GM18526 (cell line): ENCODE measurements at regions not wholly inside any gene's neighbourhood (a gene's known extent, or its start where the extent isn't known, plus 50 kb on each side); places are given as distances from the start of the nearest gene placed in this dataset.

ENCODE experiments used
- POLR2A ChIP-seq: IDR thresholded peaks from 3 replicates; pipeline ENCODE4 v1.6.1; 2011; ENCODE audit not compliant: insufficient read length; ENCODE audit errors: extremely low read depth

DNA sequence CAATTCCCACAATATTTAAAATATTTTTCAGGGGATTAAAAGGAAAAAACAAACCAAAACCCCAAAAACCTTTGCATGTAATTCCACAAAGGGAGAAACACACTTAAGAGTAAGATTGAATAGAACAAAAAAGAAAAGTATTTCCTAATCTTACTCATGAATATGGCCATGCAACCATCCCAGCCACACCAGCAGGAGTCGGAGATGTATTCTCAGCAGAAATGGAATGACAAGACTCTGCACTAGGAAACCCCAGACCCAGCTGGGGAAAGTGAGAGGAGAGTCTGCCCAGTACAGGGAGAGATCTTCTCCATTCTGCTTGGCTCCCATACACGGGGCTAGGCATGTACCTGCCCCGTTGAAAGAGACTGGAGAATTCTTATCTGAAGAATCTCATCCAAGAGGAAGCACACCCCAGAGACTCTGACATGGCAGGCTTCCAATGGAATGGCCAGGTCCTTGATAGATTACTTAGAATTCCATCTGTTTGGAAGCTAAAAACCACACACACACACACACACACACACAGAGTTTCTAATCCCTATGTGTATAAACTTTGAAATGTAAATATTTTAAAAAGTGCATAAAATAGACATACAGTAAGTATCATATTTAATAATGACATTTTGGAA, 118.8 kb downstream of the GADD45G start:
- TF ChIP-seq POLR2A = no peak

DNA sequence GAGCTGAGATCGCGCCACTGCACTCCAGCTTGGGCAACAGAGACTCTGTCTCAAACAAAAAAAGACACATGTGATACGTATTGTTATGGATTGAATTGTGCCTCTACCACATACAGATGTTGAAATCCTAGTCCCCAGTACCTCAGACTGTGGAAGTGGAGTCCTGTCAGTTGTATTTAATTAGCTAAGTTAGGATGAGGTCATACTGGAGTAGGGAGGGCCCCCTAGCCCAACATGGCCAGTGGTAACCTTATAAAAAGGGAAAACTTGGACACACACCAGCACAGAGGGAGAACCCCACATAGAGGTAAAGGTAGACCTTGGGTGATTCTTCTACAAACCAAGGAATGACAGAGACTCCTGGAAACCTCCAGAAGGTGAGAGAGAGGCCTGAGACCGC, 119.8 kb downstream of the GADD45G start:
- TF ChIP-seq POLR2A = no peak

DNA sequence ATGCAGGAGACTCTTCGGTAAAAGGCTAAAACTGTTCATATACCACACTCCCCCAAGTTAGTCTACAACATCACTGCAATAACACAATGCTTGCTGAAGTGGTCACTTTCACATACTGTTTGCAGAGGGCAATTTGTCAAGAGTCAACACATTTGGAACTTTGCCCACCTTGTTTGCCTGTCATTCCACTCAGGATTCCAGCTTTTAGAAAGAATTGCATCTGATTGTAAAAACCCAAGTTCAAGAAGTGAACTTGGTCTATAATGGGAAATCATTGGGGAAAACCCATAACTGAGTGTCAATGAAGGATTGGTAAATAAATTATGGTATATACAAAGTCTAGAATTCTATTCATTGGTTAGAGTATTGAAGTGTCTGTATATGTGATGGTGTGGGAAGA, 120.5 kb downstream of the GADD45G start:
- TF ChIP-seq POLR2A = no peak

DNA sequence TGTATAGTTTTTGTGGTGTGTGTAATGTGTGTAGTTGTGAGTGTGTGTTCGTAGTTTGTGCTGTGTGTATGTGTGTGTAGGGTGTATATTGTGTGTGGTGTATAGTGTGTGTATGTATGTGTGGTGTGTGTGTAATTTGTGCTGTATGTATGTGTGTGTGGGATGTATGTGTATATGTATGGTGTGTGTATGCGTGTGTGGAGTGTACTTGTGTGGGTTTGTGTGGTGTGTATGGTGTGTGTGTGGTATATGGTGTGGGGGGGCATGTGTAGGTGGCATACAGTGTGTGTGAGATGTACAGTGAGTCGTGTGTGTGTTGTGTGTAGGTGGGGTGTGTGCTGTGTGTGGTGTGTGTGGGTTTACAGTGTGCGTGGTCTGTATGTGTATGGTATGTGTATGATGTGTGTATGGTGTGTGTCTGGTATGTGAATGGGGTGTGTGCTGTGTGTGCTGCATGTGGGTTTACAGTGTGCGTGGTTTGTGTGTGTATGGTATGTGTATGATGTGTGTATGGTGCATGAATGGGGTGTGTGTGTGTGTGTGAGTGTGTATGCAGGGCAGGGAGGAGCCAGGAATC, 125.2 kb downstream of the GADD45G start:
- no peak for TF ChIP-seq POLR2A

DNA sequence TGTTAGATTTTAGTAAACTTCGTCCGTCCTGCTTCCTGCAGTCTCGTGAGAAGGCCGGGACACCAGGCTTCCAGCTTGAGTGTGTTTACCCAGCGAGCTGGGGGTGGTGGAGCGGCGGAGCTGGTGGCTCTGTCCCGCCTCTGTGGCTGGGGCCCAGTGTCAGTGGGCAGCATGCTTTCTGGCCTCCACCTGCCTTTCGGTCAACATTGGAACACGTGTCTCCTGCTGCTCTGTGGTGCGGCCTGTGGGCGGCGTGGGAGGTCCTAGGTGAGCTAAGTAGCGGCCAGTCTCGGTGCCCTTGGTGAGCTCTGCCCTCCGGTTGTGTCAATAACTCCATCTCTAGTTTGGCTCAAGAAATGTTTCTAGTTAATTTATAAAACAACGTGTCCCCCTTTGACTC, 125.9 kb downstream of the GADD45G start:
- TF ChIP-seq POLR2A = no peak

DNA sequence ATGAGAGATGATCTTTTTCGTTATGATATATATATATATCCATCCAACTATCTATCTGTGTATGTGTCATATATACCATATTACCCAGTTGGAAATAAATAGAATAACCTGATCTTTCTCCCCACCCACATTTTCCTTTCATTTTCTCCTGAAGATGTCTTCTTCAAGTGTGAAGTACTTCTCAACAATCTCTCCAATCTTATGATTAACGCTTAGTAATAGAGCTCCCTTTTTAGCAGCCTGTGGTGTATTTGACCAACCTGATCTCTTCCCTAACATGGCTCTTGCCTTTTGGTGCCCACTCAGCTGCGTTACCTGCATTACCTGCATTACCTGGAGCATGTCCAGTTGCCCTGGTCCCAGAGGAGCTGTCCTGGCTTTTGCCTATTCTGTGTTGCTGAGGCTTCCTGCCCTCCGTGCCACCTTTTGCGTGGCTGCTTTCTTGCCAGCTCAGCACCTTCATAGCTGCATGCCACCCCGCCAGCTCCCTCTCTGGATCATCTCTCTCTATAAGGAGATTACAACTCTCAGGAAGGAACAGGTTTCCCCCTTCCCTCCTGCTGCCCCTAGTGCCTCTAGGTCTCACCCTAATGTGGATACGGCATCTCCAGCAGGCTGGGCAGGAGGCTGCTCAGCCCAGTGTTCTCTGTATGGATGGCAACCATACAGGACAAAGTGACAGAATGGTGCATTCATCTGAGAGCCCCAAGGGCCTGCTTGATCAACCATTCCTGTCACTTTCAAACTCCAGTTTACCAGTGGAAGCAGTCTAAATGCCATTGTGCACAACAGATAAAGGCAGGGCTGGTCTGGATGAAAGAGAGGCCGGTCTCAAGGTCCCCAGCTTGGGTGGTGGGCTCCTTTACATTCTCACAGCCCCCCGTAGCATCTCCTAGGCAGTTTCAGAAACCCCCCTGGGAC, 126.7 kb downstream of the GADD45G start:
- no peak for TF ChIP-seq POLR2A

DNA sequence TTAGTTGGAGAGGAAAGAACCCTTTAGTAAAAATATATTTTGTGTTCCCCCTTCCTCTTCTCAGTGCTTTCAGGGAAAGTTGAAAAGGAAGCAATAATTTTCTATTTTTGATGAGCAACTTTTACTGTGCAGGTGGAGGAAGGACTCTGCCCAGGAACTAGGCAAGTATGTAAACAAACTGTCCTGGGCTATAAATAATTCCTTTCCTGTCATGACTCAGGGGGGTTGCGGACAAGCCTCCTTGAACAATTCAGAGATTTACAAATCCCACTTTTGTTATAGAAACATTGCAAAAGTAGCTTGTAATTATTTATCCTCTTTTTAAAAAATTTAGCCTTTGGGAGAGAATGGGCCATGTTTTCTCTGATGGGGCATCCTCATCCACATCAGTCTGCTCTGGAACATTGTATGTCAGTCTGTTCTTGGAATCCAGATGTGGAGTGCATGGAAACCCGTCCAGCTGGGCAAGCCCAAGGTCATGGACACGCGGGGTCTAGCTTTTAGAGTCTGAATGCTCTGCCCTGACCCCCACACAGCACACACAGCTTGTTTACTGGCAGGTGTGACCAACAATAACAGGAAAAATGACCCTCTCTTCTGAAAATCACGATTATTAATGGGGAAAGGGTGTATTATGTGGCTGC, 127.6 kb downstream of the GADD45G start:
- TF ChIP-seq POLR2A = no peak

DNA sequence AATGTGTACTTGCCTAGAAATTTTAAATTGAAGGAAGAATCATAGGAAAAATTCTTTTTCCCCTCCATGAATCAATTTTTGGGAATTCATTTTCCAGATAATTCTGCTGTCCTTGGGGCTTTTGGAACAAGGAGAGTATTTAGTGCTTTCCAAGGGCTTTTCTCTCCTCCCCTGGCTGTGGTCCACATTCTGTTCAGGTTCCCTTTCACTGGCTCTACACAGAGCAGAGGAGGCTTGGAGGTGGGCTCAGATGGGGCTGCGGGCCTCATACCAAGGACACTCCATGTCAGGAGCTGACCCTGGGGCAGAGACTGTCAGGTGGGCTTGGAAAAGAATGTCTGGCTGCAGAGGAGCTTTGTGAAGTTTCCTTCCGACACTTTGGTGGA, 128.1 kb downstream of the GADD45G start:
- no peak for TF ChIP-seq POLR2A

DNA sequence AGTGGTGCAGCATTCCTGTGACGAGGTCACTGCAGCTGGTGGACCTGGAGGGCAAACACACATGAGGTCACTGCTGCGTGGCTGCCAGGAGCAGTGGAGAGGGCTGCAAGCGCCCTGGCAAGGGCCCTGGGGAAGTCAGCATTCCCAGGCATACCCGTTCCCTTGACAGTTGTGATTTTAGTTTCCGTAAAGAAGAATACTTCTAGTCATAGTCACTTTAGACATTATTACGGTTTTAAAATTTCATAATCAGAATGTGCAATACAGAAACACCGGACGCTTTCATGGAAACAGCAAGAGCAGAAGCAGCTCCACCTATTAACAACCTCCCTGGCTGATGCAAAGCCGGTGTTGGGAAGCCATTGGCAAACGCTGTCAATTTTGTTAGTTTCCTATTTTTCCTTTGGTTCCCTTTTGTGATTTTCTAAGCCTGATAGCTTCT, 129.8 kb downstream of the GADD45G start:
- TF ChIP-seq POLR2A = no peak

DNA sequence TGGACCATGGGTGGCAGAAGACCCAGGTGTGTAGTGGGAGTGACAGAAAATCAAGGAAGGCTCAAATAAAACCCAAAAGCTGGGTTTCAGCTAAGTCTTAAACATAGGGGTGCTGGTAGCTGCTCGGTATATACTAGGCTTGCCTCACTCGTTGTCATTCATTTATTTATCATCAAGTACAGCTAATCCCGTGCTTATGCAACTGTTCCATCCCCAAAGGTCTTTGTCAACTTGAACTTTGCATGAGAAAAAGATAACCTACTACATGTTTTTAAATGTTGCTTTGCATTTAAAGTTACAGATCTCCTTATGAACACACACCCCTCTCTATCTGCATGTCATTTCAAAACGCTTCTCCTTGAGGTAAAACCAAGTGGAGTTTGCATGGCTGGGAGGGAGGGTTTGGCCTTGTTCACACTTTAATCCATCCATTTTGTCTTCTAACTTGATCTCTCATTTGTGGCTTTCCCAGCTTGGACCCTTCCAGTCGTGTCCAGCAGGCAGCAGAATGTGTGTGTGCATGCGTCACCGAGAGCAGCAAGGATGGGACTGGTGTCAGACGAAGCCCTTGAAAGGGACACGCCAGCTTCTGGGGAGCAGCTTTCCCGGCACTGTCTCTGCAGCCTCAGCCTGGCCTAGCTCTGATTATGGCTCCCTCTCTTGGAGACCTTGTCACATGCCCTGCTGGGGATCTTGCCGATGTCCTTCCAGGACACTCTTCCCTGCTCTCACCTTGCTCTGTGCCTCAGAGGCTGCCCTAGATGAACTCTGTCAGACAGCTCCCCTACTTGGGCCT, 133.5 kb downstream of the GADD45G start:
- no peak for TF ChIP-seq POLR2A

DNA sequence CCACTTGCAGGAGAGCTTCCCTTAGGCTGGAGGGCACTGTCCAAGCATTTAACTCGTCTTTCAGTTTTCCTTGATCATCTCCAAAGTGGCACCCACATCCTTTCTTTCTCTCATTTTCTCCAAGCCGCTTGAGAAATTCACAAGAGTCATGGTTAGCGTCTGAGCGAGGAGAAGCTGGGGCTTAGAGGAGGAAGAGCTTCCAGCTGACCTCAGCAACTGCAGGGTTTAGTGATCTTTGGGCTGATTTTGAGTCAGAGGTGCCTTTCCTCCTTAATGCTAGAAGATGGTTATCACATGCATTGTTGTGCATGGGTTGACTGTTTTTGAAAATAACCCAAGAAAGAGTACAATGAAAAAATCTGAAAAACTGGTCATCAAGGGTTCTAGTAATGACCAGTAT, 134.7 kb downstream of the GADD45G start:
- TF ChIP-seq POLR2A = no peak

DNA sequence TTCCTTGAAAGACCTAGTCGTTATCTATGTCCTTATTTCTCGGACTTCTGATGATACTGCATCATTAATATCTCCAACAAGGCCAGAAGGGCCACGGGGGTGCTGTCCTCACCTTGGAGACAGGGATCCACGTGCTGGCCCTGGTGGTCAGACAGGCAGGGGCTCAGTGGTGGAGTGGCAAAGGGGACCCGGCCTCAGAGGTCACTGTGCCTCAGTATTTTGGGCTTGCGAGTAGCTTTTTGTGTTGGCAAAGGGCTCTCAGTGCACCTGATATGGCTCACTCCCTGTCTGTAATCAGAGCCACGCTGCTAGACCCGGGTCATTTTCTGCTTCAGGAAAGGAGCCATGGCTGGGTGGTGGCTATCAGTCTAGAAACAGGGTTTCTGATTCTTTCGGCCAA, 135.1 kb downstream of the GADD45G start:
- no peak for TF ChIP-seq POLR2A

DNA sequence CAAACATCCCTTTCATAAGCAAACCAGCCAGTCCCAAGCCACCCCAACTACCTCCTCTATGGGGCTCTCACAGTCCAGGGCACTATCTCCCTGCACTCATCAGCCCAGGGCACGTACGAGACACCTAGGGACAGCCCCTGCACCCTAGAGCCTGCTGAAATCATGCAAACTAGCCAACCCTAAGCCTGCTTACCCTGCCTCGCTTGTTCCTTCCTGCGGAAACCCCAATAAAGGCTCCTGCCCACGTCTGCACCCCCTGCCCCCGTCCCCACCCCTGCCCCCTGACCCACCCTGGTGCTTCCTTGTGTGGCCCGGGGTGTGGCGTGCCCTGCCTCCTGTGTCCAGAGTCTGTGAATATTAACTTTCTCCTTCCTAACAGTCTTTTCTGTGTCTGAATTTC, 135.9 kb downstream of the GADD45G start:
- no peak for TF ChIP-seq POLR2A

DNA sequence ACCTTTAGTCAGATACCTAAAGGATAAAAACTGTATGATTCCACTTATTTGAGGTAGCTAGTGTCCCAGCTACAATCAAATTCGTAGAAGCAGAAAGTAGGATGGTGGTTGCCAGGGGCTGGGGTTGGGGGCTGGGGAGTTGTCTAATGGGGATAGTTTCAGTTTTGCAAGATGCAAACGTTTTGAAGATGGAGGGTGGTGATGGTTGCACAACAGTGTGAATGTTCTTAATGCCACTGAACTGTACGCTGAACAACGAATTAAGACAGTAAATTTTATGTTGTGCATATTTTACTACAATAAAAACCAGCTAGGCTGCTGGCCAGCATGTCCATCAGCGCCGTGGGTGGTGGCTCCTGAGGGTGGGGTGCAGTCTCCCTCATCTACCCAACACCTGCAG, 137.8 kb downstream of the GADD45G start:
- no peak for TF ChIP-seq POLR2A

DNA sequence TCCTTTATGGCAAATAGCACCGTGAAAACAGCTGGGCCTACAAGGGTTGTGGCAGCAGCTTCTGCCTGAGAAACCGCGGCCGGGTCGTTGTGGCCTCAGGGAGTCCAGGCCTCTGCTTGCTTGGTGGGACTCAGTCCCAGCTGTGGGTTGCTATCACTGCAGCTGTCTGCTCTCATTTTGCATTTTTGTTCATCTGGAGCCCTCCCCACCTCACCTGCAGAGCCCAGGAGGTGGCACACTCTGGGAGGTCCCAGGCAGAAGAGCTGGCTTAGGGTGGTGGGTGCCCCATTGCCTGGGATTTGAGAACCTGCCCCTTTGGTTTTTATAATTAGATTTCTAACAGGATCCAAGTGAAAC, 138.4 kb downstream of the GADD45G start:
- TF ChIP-seq POLR2A = no peak
